ENCODE measurements at regions not wholly inside any gene's neighbourhood (a gene's known extent, or its start where the extent isn't known, plus 50 kb on each side); places are given as distances from the start of the nearest gene placed in this dataset.

- intact Hi-C loops (cut with micrococcal nuclease): no loop called here
- DNase-seq (no peak), ATAC-seq (peak; percentile 69)
These were observed 72.5 kb upstream of the ADAMTS9 start for GRCh38 chr3:64760258-64760657.

GRCh38 chr3:64759811-64760210 lies 72.0 kb upstream of the ADAMTS9 start:
- intact Hi-C loops (cut with micrococcal nuclease): no loop called here
- DNase-seq (no peak), ATAC-seq (peak; percentile 76)

- intact Hi-C loops (cut with micrococcal nuclease): no loop called here
- ATAC-seq (no peak), DNase-seq (no peak)
These were observed 68.7 kb upstream of the ADAMTS9 start for GRCh38 chr3:64756398-64756986.

- no peak for ATAC-seq
These were observed 60.6 kb upstream of the ADAMTS9 start for GRCh38 chr3:64748244-64748904.

GRCh38 chr3:64747679-64748078 lies 59.9 kb upstream of the ADAMTS9 start:
- intact Hi-C loops (cut with micrococcal nuclease): no loop called here
- DNase-seq (no peak), ATAC-seq (no peak)

More at GRCh38 chr3:64748244-64748904, 60.6 kb upstream of the ADAMTS9 start:
- no peak for DNase-seq
- intact Hi-C loops (cut with micrococcal nuclease): no loop called here

- DNase-seq: no peak
- no peak for ATAC-seq
- intact Hi-C loops (cut with micrococcal nuclease): no loop called here
These were observed 56.1 kb upstream of the ADAMTS9 start for GRCh38 chr3:64743887-64744243.

- ATAC-seq (no peak), DNase-seq (no peak)
- intact Hi-C loops (cut with micrococcal nuclease): no loop called here
These were observed 55.5 kb upstream of the ADAMTS9 start for GRCh38 chr3:64743156-64743886.

GRCh38 chr3:64741341-64741740 lies 53.5 kb upstream of the ADAMTS9 start:
- ATAC-seq (peak; percentile 61), DNase-seq (peak; percentile 29)
- intact Hi-C loops (cut with micrococcal nuclease): no loop called here

GRCh38 chr3:64739971-64740631 lies 52.3 kb upstream of the ADAMTS9 start:
- intact Hi-C loops (cut with micrococcal nuclease): no loop called here
- peak; percentile 46 for ATAC-seq
- no peak for DNase-seq
